B cell (primary cell): ENCODE measurements at regions not wholly inside any gene's neighbourhood (a gene's known extent, or its start where the extent isn't known, plus 50 kb on each side); places are given as distances from the start of the nearest gene placed in this dataset.

Source experiments
- ATAC-seq: fragments of 200-7000 bp; cut with Tn5 transposase; one replicate; pipeline ENCODE4 v1.10.0; 2021; ENCODE audit warnings: low read depth, mild to moderate bottlenecking, moderate number of reproducible peaks, moderate library complexity
- CTCF ChIA-PET: fragments of 350-600 bp; sonication (Branson Sonifier 250); formaldehyde crosslinking; loops from one replicate; lab custom pipeline; 2021; ENCODE audit warnings: antibody characterized with exemption, inconsistent platforms; lab: Charles Lee
- POLR2A ChIA-PET: fragments of 350-600 bp; sonication (Branson Sonifier 250); formaldehyde crosslinking; loops from one replicate; lab custom pipeline; 2021; ENCODE audit warnings: antibody characterized with exemption; lab: Charles Lee
- DNase-seq: peaks from one replicate; pipeline ENCODE4 v3.0.0; 2013
- H2AFZ ChIP-seq: 2 replicates; pipeline ENCODE4 v1.6.1; 2012; ENCODE audit warnings: mild to moderate bottlenecking, low read depth, low read length; ENCODE audit not compliant: insufficient read depth, poor library complexity, severe bottlenecking
- H3K27ac ChIP-seq, 2 donors: 1 replicate in 1 of 2; 2 replicates in 1 of 2; pipeline ENCODE4 v1.5.1; 2012 to 2013; ENCODE audit warnings: low read length in 2 of 2, mild to moderate bottlenecking in 2 of 2, moderate library complexity in 1 of 2
- H3K27me3 ChIP-seq, 4 experiments: fragments of 200-600 bp in 1 of 4; sonication (generic) in 1 of 4; replicated peaks in 1 of 4; 1 replicate in 2 of 4; 2 replicates in 2 of 4; pipeline versions ENCODE4 v1.6.1 to v1.7.0; 2013 to 2016; ENCODE audit warnings: low read length in 3 of 4, mild to moderate bottlenecking in 2 of 4, mixed read lengths in 1 of 4, moderate library complexity in 1 of 4; ENCODE audit not compliant: insufficient read depth in 4 of 4, control insufficient read depth in 3 of 4; ENCODE audit errors: control extremely low read depth in 1 of 4
- H3K36me3 ChIP-seq, 2 experiments: replicated peaks in 1 of 2; 1 replicate in 1 of 2; 2 replicates in 1 of 2; pipeline versions ENCODE4 v1.6.1 to v1.7.1; 2013; ENCODE audit warnings: low read length in 1 of 2; ENCODE audit not compliant: insufficient read depth in 2 of 2, control insufficient read depth in 1 of 2; ENCODE audit errors: control extremely low read depth in 1 of 2, extremely low read depth in 1 of 2
- H3K4me1 ChIP-seq, 2 donors: fragments of 200-600 bp in 1 of 2; sonication (generic) in 1 of 2; 1 replicate in 1 of 2; 2 replicates in 1 of 2; pipeline versions ENCODE4 v1.5.1 to v1.6.1; 2013 to 2017; ENCODE audit warnings: low read length in 2 of 2; ENCODE audit not compliant: control insufficient read depth in 2 of 2, insufficient read depth in 2 of 2
- H3K4me2 ChIP-seq: replicated peaks from 2 replicates; pipeline ENCODE3; 2012; ENCODE audit warnings: mild to moderate bottlenecking, low read depth, low read length; ENCODE audit not compliant: poor library complexity, severe bottlenecking
- H3K4me3 ChIP-seq, 5 experiments: fragments of 200-600 bp in 1 of 5; sonication (generic) in 1 of 5; 1 replicate in 3 of 5; 2 replicates in 2 of 5; pipeline versions ENCODE4 v1.5.1 to v1.7.0; 2011 to 2016; ENCODE audit warnings: low read length in 4 of 5, mild to moderate bottlenecking in 4 of 5, low read depth in 2 of 5, control low read depth in 1 of 5, moderate library complexity in 1 of 5; ENCODE audit not compliant: insufficient read depth in 1 of 5; ENCODE audit errors: control extremely low read depth in 1 of 5, extremely low read depth in 1 of 5
- H3K79me2 ChIP-seq: fragments of 200-600 bp; sonication (generic); one replicate; pipeline ENCODE4 v1.6.0; 2016; ENCODE audit warnings: low read length; ENCODE audit not compliant: control insufficient read depth, insufficient read depth
- H3K9ac ChIP-seq: fragments of 200-600 bp; sonication (generic); 2 replicates; pipeline ENCODE4 v1.6.1; 2017; ENCODE audit warnings: mild to moderate bottlenecking, low read length, moderate library complexity
- H3K9me3 ChIP-seq, 3 donors: one replicate each; pipeline versions ENCODE4 v1.6.1 to v1.7.1; 2013; ENCODE audit warnings: low read length in 2 of 3; ENCODE audit not compliant: control insufficient read depth in 2 of 3, insufficient read depth in 1 of 3; ENCODE audit errors: control extremely low read depth in 1 of 3
- H4K20me1 ChIP-seq: 2 replicates; pipeline ENCODE4 v1.6.0; 2012; ENCODE audit warnings: mild to moderate bottlenecking, low read length; ENCODE audit not compliant: insufficient read depth, control insufficient read depth, poor library complexity, severe bottlenecking
- H3K27ac Mint-ChIP-seq: one replicate; pipeline ENCODE4 v1.8.0; 2021; ENCODE audit warnings: mixed read lengths
- H3K27me3 Mint-ChIP-seq: one replicate; pipeline ENCODE4 v1.8.0; 2021; ENCODE audit warnings: mixed read lengths
- H3K4me1 Mint-ChIP-seq: one replicate; pipeline ENCODE4 v1.8.0; 2021; ENCODE audit warnings: mixed read lengths
- H3K4me3 Mint-ChIP-seq: one replicate; pipeline ENCODE4 v1.8.0; 2021; ENCODE audit warnings: mixed read lengths
- H3K9me3 Mint-ChIP-seq: one replicate; pipeline ENCODE4 v1.8.0; 2022; ENCODE audit warnings: mixed read lengths; ENCODE audit not compliant: insufficient read depth
- EZH2 ChIP-seq: IDR thresholded peaks from 2 replicates; pipeline ENCODE4 v1.6.1; 2012; ENCODE audit warnings: borderline replicate concordance, low read depth, mild to moderate bottlenecking, moderate library complexity, low read length; ENCODE audit not compliant: insufficient read depth, poor library complexity, severe bottlenecking
- WGBS: methylation state at CpG from one replicate; pipeline ENCODE4 v1.1.5; 2013; ENCODE audit warnings: missing lambda C conversion rate; ENCODE audit not compliant: insufficient coverage; 5-methylcytosine and 5-hydroxymethylcytosine counted together
- intact Hi-C: fragments of 100-400 bp; cut with micrococcal nuclease; formaldehyde crosslinking; loops from one replicate; pipeline ENCODE4 v1.10.0; 2022
- TF ChIP-seq, protein P1 (sequence below): fragments of 200-600 bp; IDR thresholded peaks from one replicate; pipeline ENCODE4 v1.8.0; 2022; ENCODE audit warnings: antibody characterized with exemption, mild to moderate bottlenecking

DNA sequence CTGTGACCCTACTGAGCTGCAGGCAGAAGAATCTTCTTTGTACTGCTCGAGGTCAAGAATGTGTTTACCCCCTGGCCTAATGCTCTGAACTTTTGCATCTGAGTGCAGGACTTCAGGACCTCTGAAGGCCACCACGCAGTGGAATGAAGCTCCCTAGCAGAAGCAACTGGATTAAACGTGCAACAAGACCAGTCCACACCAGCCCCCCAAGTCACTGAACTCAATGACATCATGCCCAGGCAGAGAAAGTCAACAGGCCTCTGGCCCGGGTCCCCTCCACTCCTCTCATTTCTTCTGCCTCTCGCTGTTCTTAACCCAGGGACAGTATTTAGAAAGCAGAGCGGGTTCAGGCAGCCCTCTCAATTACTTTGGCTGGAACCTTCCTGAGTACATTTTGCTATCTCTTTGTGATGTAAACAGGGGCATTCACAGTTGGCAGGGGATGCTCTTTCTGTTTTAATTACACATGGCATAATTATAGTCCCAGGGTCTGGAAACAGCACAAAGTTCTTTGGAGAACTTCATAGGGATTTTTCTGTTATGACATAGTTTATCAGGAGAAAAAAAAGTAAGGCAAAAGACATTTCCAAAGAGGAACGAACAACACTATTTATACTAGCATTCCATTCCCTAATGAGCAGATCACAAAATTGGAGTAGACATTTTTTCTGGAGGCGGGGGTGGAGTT is 108.2 kb upstream of the SPATA31D4 start:
- Histone ChIP-seq H3K79me2 (no peaks in the 10 kb centered on the region), H3K36me3 (no peaks in the 10 kb centered on the region), H3K9ac (no peak overlapping the region), H3K9me3 (no peaks in the 10 kb centered on the region), H4K20me1 (no peaks in the 10 kb centered on the region), H3K27me3 (no peaks in the 10 kb centered on the region), H2AFZ (no peak overlapping the region), H3K4me3 (no peak overlapping the region), H3K27ac (no peak overlapping the region), H3K4me2 (no peak overlapping the region), H3K4me1 (peaks cover 3% of the 10 kb centered on the region in 2 donors)
- POLR2A ChIA-PET = no interaction called here
- DNase-seq (no peak), ATAC-seq (no peak)
- intact Hi-C loops = no loop called here
- Mint-ChIP-seq H3K9me3 (no peaks in the 10 kb centered on the region), H3K27me3 (no peaks in the 10 kb centered on the region), H3K4me1 (peaks cover 8% of the 10 kb centered on the region), H3K4me3 (no peak overlapping the region), H3K27ac (no peak overlapping the region)
- 91% methylated on average over 6 of the region's 8 CpGs for WGBS
- TF ChIP-seq, protein P1, sequence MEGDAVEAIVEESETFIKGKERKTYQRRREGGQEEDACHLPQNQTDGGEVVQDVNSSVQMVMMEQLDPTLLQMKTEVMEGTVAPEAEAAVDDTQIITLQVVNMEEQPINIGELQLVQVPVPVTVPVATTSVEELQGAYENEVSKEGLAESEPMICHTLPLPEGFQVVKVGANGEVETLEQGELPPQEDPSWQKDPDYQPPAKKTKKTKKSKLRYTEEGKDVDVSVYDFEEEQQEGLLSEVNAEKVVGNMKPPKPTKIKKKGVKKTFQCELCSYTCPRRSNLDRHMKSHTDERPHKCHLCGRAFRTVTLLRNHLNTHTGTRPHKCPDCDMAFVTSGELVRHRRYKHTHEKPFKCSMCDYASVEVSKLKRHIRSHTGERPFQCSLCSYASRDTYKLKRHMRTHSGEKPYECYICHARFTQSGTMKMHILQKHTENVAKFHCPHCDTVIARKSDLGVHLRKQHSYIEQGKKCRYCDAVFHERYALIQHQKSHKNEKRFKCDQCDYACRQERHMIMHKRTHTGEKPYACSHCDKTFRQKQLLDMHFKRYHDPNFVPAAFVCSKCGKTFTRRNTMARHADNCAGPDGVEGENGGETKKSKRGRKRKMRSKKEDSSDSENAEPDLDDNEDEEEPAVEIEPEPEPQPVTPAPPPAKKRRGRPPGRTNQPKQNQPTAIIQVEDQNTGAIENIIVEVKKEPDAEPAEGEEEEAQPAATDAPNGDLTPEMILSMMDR = no peak
- no peak for TF ChIP-seq EZH2
- CTCF ChIA-PET = no interaction called here

DNA sequence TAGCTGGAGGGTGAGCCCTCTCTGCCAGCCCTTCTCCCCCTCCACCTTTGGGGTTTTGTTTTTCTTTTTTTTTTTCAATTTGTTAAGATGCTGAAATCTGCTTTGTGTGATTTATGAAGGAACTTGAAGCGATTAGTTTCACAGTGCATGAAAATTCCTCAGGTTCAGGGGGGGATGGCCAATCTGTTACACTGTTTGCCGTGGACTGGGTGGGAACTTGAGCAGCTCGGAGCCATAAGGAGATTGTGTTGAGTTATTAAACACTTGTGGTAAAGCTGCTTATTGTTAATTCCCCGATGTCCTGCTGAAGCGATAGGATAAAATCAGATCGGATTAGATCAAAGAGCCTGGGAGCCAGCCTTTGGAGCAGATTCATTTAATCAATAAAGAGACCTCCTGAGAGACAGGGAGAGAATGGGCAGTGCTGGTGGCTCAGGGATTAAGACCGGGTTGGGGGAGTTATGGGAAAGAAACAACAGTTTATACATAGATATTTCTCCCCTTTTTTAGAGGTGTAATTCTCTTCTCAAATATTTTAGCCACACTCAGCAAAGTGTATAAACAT is 105.8 kb upstream of the SPATA31D4 start:
- H3K9me3 ChIP-seq = no peaks in the 10 kb centered on the region
- DNase-seq = no peak
- H3K27ac ChIP-seq = no peak overlapping the region
- no peak for ATAC-seq
- H3K36me3 ChIP-seq = no peaks in the 10 kb centered on the region
- no peak overlapping the region for H3K9ac ChIP-seq
- H3K79me2 ChIP-seq = no peaks in the 10 kb centered on the region
- no peak overlapping the region for H2AFZ ChIP-seq
- Mint-ChIP-seq H3K27ac (no peak overlapping the region), H3K4me3 (no peak overlapping the region), H3K27me3 (no peaks in the 10 kb centered on the region), H3K9me3 (no peaks in the 10 kb centered on the region), H3K4me1 (peaks cover under 1% of the 10 kb centered on the region)
- H3K27me3 ChIP-seq = no peaks in the 10 kb centered on the region
- H3K4me1 ChIP-seq = peaks cover 1 to 2% of the 10 kb centered on the region in 2 donors
- TF ChIP-seq EZH2 = no peak
- TF ChIP-seq, protein P1 = no peak
- H3K4me3 ChIP-seq = no peak overlapping the region
- H3K4me2 ChIP-seq = no peak overlapping the region
- H4K20me1 ChIP-seq = no peaks in the 10 kb centered on the region
- 98% methylated on average over 6 of the region's 7 CpGs for WGBS
- ChIA-PET CTCF (no interaction called here), POLR2A (no interaction called here)
- intact Hi-C loops = no loop called here
